NOMO-1 treated with dmso at 0.1 percent for 144 hours (cell line): ENCODE measurements at regions not wholly inside any gene's neighbourhood (a gene's known extent, or its start where the extent isn't known, plus 50 kb on each side); places are given as distances from the start of the nearest gene placed in this dataset.

Source experiments
- DNase-seq: peaks from one replicate; lab custom pipeline; 2025; ENCODE audit not compliant: unreplicated experiment; lab: John Stamatoyannopoulos, UW

- no peak for DNase-seq
Observed at GRCh38 chr5:135126688-135127438, 92.8 kb upstream of the PITX1 start.

- no peak for DNase-seq
Observed at GRCh38 chr5:135124724-135125123, 90.7 kb upstream of the PITX1 start.

- no peak for DNase-seq
Observed at GRCh38 chr5:135124128-135124527, 90.1 kb upstream of the PITX1 start.

DNA sequence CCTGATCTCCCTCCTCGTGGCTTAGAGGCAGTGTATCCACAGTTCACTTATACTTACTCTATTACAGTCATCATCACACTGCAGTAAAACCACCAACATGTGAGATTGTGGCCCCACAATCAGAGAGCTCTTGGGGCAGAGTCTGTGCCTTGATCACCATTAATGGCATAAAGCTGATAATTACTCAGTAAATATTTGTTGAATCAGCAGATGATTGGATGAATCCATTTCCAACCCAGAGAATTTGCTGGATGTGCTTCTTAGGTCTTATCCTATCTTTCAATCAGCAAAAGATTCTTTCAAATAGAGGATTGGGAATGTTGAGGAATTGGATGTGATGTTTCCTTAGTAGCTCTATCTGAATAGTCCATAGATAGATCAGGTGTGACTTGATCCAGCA is 88.8 kb upstream of the PITX1 start:
- no peak for DNase-seq

DNA sequence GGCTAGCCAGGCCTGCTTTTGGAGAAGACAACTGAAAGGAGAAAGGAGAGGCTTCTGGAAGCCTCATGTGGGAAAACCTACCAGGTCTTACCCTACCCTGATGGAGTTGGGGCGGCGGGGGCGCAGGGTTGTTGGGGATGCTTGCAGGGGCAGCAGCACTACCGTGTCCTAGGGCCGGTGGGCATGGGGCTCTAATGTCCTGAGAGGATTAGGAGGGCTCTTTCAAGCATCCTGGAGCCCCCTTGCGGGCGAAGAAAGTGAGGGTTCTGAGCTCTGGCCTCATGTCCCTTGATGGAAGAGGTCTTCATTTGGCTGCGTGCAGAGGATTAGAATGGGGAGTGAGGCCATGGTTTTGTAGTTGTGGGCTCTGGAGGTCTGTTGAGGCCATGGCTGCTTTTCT is 86.9 kb upstream of the PITX1 start:
- DNase-seq, result no peak

GRCh38 chr5:135119481-135119880 is 85.5 kb upstream of the PITX1 start:
- DNase-seq, result peak; percentile 29

DNA sequence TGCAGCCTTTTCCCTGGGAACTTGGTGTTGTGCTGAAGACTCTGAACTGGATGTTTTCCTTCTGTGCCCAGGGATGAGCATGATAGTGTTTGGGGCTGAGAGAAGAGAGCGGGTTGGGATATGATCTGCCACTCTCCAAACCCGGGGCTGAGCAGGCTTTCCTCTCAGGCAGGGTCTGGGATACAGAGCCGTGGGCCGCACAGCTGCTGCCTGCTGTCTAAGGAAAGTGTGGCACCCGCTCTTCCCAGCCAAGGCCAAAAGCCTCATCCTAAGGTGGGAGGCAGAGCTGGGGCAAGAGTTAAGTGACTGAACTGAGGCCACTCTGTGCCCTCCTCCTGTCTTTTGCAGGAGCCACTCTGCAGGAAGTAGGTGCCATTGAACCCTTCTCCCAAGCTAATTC is 83.6 kb upstream of the PITX1 start:
- no peak for DNase-seq

DNA sequence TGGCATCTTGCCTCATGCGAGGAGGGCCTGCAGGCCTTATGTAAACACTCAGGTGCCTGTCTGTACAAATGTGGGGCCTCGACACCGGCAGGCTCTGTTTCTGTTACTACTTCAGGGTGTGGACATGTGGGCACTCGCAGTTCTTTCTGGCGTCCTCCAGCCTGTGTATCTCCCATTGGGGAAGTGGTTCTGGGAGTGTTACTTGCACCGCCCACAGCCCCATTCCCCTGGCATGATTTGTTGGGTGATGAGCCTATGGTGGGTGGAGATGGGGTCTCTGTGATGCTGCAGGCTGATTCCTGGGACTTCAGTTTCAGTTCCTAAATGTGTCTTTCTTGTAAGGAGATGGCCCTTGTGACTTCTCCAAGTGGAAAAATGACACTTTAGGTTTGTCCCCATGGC is 82.1 kb upstream of the PITX1 start:
- DNase-seq, result peak; percentile 1

DNA sequence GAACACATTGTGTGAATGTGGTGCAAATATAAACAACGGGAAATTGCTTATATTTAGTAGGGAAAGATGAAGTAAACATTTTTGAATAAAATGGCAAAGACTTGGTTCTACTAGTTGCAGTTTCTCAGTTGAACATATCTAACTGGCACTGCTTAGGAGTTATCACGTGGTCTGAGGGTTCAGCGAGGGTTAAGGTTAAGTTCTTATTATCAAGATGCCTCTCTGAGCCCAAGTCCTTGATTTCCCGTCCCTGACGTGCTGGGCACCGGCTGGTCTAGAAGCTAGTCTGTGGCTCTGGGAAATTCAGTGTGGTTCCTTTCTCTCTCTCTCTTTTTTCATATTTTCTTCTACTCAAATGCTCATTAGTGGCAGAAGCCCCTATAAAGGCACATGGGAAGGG is 81.6 kb upstream of the PITX1 start:
- no peak for DNase-seq

GRCh38 chr5:135114759-135115158 is 80.7 kb upstream of the PITX1 start:
- no peak for DNase-seq

DNA sequence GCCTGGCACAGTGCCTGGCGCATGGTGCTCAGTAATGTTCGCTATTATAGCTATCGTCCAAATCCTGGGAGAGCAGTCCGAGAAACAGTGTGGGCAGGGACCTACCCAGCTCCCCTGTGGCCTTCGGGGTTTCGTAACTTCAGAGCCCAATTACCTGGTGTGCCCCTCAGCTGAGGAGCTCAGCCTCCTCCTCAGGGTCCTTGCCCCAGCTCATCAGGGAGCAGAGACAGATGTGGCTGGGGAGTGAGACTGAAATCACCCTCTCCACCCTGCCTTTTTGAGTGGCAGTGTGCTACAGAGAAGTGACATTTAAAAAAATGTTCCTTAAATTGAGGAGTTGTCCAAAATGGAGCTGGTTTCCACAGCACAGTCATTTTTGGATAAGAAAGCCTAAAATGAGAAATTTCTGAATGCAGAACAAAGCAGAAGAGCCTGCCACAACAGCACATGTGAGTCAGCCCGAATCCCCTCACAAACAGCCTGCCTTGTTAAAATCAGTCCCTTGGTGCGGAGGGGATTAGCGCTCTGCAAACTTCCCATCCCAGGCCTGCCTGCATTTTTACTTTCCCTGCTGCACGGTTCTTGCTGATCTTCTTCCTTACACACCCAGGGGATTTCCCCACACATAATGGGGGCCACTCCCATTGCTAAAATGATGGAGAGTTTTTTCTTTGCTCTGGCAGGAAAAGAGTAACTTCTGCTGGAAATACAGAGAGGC is 78.1 kb upstream of the PITX1 start:
- no peak for DNase-seq

GRCh38 chr5:135110785-135111596 is 77.0 kb upstream of the PITX1 start:
- DNase-seq, result no peak

DNA sequence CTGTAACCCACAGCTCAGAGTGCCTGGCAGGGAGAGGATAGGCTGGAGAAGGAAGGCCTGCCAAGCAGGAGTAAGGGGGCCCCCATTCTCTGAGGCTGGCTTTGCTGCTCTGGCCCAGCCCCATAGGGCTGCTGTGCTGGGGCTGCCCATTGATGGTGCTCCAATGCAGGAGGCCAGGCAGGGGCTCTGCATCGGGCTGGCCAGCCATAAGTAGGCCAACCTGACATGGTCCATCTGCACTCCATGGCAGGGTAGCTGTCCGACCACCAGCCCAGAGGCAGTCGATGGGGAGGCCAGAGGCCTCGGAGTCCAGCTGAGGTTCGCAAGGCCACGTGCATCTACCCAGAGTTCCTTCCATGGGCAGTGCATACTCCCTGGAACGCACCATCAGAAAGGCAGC is 75.0 kb upstream of the PITX1 start:
- no peak for DNase-seq

DNA sequence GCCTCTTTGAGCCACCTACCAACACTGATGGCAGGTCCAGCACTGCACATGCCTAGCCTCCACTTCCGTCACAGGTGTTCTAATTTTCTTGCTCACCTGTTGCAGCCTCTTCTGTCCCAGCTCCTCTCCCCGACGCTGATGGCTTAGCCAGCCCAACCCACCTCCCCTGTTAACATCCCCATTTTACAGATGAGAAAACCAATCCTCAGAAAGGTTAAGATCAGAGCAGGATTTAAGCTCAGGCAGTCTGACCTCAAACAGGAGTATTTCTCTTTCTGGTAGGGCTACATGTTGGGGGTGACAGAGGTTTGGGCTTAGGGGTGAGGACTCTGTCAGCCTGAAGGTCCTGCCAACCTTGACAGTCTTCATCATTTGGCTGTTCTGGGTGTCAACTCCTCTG is 74.5 kb upstream of the PITX1 start:
- DNase-seq, result no peak

- no peak for DNase-seq
Observed at GRCh38 chr5:135107986-135108385, 74.0 kb upstream of the PITX1 start.

DNA sequence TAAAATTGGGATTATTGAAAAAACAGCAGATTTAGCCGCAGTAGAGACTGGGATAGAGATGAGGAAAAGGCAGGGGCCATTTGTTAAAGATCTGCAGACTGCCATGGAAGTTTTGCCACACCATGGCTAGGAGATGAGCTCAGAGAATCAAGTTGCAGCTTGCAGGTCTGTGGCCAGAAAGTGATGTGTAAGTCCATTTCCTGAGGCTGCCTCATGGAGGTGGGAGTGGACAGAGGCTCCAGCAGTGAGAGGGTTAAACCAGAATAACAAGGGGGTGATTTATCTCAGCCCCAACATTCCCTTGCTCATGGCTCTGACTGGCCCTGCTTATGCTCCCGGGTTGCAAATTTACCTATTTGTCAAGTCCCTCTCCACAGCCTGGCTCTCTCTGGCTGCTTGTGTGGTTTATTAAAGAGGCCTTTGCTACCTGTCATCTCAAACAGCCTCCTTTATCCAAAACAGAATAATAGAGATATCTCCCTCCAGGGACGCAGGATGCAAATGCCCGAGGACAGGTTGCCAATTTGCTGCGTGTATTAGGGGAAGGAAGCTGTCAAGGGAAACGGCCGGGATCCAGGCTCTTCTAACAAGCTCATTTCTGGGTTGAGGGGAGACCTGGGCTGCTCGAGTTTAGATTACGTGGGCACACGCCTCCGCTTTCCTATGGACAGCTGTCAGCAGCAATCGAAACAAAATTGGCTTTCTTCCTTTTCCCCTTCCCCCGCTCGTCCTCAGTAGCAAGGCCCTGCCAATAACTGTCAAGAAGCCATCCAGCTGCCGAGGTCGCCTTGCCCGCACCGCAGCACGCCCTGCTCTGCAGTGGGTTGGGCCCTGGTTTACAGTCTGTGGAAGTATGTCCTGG is 72.8 kb upstream of the PITX1 start:
- no peak for DNase-seq

- no peak for DNase-seq
Observed at GRCh38 chr5:135106136-135106535, 72.1 kb upstream of the PITX1 start.

GRCh38 chr5:135105105-135105484 is 71.1 kb upstream of the PITX1 start:
- no peak for DNase-seq

DNA sequence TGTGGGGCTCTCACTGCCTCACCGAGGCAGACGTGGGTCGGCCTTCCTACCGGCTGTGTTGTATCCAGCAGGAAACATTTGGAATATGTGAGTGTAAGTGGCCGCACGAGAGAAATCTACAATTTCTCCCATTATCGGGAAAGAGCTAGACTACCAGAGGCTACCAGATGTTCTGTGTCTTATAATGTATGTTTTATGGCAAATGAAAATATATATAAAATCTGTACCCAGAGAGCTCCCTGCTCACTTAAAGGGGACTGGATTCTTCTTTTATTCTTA is 69.5 kb upstream of the PITX1 start:
- no peak for DNase-seq

GRCh38 chr5:135102716-135103574 is 68.9 kb upstream of the PITX1 start:
- no peak for DNase-seq
